Esophagus muscularis mucosa (tissue), 4 donors: ENCODE measurements at regions not wholly inside any gene's neighbourhood (a gene's known extent, or its start where the extent isn't known, plus 50 kb on each side); places are given as distances from the start of the nearest gene placed in this dataset.

Experiments
- DNase-seq: peaks from one replicate; pipeline ENCODE4 v3.0.0-alpha.2; 2017; ENCODE audit errors: extremely low spot score
- H3K27ac ChIP-seq, 4 donors: fragments of 200-600 bp; sonication (generic); replicated peaks in 1 of 4; 1 replicate in 3 of 4; 2 replicates in 1 of 4; pipeline ENCODE4 v1.5.1; 2016 to 2019; ENCODE audit warnings: mild to moderate bottlenecking in 1 of 4
- H3K27me3 ChIP-seq, 4 donors: fragments of 200-600 bp; sonication (generic); one replicate each; pipeline versions ENCODE4 v1.5.1 to v1.6.0; 2016 to 2019
- H3K36me3 ChIP-seq, 4 donors: fragments of 200-600 bp; sonication (generic); one replicate each; pipeline ENCODE4 v1.5.1; 2016 to 2019
- H3K4me1 ChIP-seq, 4 donors: fragments of 200-600 bp; sonication (generic); one replicate each; pipeline ENCODE4 v1.5.1; 2016 to 2019
- H3K4me3 ChIP-seq, 4 donors: fragments of 200-600 bp; sonication (generic); 1 replicate in 2 of 4; 2 replicates in 2 of 4; pipeline ENCODE4 v1.5.1; 2016 to 2019; ENCODE audit warnings: mild to moderate bottlenecking in 4 of 4, moderate library complexity in 1 of 4
- H3K9me3 ChIP-seq, 4 donors: fragments of 200-600 bp; sonication (generic); 1 replicate in 3 of 4; 2 replicates in 1 of 4; pipeline ENCODE4 v1.5.1; 2016 to 2019
- CTCF ChIP-seq, 3 experiments: fragments of 200-600 bp in 2 of 3; fragments of 450-650 bp in 1 of 3; sonication (generic) in 2 of 3; IDR thresholded peaks; one replicate each; pipeline ENCODE4 v1.5.1; 2017 to 2019; ENCODE audit warnings: antibody characterized with exemption in 3 of 3, mild to moderate bottlenecking in 2 of 3, moderate library complexity in 1 of 3
- EP300 ChIP-seq: sonication (generic); formaldehyde crosslinking; IDR thresholded peaks from one replicate; pipeline ENCODE4 v1.6.1; 2017; ENCODE audit warnings: antibody characterized with exemption
- POLR2A ChIP-seq: fragments of 450-650 bp; IDR thresholded peaks from one replicate; pipeline ENCODE4 v1.6.1; 2017; ENCODE audit warnings: antibody characterized with exemption, moderate library complexity, mild to moderate bottlenecking, low read depth
- POLR2AphosphoS5 ChIP-seq, 2 donors: sonication (generic); formaldehyde crosslinking; IDR thresholded peaks; one replicate each; pipeline ENCODE4 v1.6.1; 2017; ENCODE audit warnings: antibody characterized with exemption in 2 of 2
- WGBS: methylation state at CpG from one replicate; pipeline ENCODE4 v1.1.5; 2018; 5-methylcytosine and 5-hydroxymethylcytosine counted together
- intact Hi-C: fragments of 100-400 bp; cut with DNase I; formaldehyde crosslinking; loops from one replicate; pipeline ENCODE4 v1.15.1; 2023

GRCh38 chr3:78462021-78462420, 1305.8 kb downstream of the ROBO1 start:
- 3% methylated on average over 2 of the region's 2 CpGs for WGBS
- no peak for DNase-seq
- TF ChIP-seq POLR2AphosphoS5 (IDR thresholded peaks at IDR 0.05) (no peak), CTCF (IDR thresholded peaks at IDR 0.05) (no peak), POLR2A (no peak)

GRCh38 chr3:78476076-78476475, 1291.7 kb downstream of the ROBO1 start:
- WGBS = 79% methylated on average over 3 of the region's 3 CpGs
- Histone ChIP-seq H3K27me3 (peaks cover 0 to 4% (median 0%) of the 10 kb centered on the region in 4 donors), H3K4me1 (no peaks in the 10 kb centered on the region), H3K36me3 (no peaks in the 10 kb centered on the region), H3K9me3 (peaks cover 0 to 8% (median 8%) of the 10 kb centered on the region in 4 donors), H3K27ac (no peak overlapping the region), H3K4me3 (no peak overlapping the region)
- TF ChIP-seq CTCF (IDR thresholded peaks at IDR 0.05) (no peak), POLR2A (no peak), EP300 (no peak), POLR2AphosphoS5 (IDR thresholded peaks at IDR 0.05) (no peak)
- DNase-seq = no peak
- intact Hi-C loops = no loop called here

More at GRCh38 chr3:78462021-78462420, 1305.8 kb downstream of the ROBO1 start:
- H3K4me1 ChIP-seq = no peaks in the 10 kb centered on the region
- no peak overlapping the region for H3K27ac ChIP-seq
- H3K9me3 ChIP-seq = peaks cover 0 to 14% (median 2%) of the 10 kb centered on the region in 4 donors
- no peak overlapping the region for H3K4me3 ChIP-seq
- intact Hi-C loops = no loop called here
- H3K27me3 ChIP-seq = no peaks in the 10 kb centered on the region
- no peaks in the 10 kb centered on the region for H3K36me3 ChIP-seq

GRCh38 chr3:78481050-78481449, 1286.7 kb downstream of the ROBO1 start:
- Histone ChIP-seq H3K9me3 (no peaks in the 10 kb centered on the region), H3K27me3 (peaks cover 0 to 6% (median 0%) of the 10 kb centered on the region in 4 donors), H3K27ac (no peak overlapping the region), H3K4me1 (no peaks in the 10 kb centered on the region), H3K4me3 (no peak overlapping the region), H3K36me3 (no peaks in the 10 kb centered on the region)
- DNase-seq = no peak
- TF ChIP-seq CTCF (IDR thresholded peaks at IDR 0.05) = no peak
- no peak for TF ChIP-seq POLR2AphosphoS5 (IDR thresholded peaks at IDR 0.05)
- TF ChIP-seq EP300 = no peak
- TF ChIP-seq POLR2A = no peak
- 100% methylated on average over 1 of the region's 11 CpGs for WGBS
- intact Hi-C loops = no loop called here

GRCh38 chr3:78483090-78483489, 1284.7 kb downstream of the ROBO1 start:
- 26% methylated on average over 3 of the region's 3 CpGs for WGBS
- H3K4me3 ChIP-seq = no peak overlapping the region
- H3K4me1 ChIP-seq = no peaks in the 10 kb centered on the region
- no peak overlapping the region for H3K27ac ChIP-seq
- peaks cover 0 to 6% (median 0%) of the 10 kb centered on the region in 4 donors for H3K27me3 ChIP-seq
- no peaks in the 10 kb centered on the region for H3K36me3 ChIP-seq
- peaks cover 0 to 6% (median 3%) of the 10 kb centered on the region in 4 donors for H3K9me3 ChIP-seq
- TF ChIP-seq POLR2A (no peak), POLR2AphosphoS5 (IDR thresholded peaks at IDR 0.05) (no peak), CTCF (IDR thresholded peaks at IDR 0.05) (no peak), EP300 (no peak)
- no peak for DNase-seq
- intact Hi-C loops = no loop called here

GRCh38 chr3:78494851-78495250, 1272.9 kb downstream of the ROBO1 start:
- H3K36me3 ChIP-seq = no peaks in the 10 kb centered on the region
- intact Hi-C loops = no loop called here
- H3K27ac ChIP-seq = no peak overlapping the region
- no peaks in the 10 kb centered on the region for H3K27me3 ChIP-seq
- DNase-seq = no peak
- 73% methylated on average over 3 of the region's 3 CpGs for WGBS
- no peak overlapping the region for H3K4me3 ChIP-seq
- H3K4me1 ChIP-seq = peaks cover 4 to 13% (median 9%) of the 10 kb centered on the region in 4 donors
- H3K9me3 ChIP-seq = no peaks in the 10 kb centered on the region
- TF ChIP-seq POLR2AphosphoS5 (IDR thresholded peaks at IDR 0.05) = no peak
- no peak for TF ChIP-seq POLR2A
- TF ChIP-seq EP300 = no peak
- no peak for TF ChIP-seq CTCF (IDR thresholded peaks at IDR 0.05)
